Liver (tissue), 3 donors: ENCODE measurements at regions not wholly inside any gene's neighbourhood (a gene's known extent, or its start where the extent isn't known, plus 50 kb on each side); places are given as distances from the start of the nearest gene placed in this dataset.

Source experiments
- GABPA ChIP-seq, 2 donors: IDR thresholded peaks in 1 of 2; conservative IDR thresholded peaks in 1 of 2; 2 replicates each; pipeline ENCODE4 v1.6.1; 2016; ENCODE audit warnings: antibody characterized with exemption in 2 of 2, mild to moderate bottlenecking in 1 of 2, moderate library complexity in 1 of 2
- HNF4G ChIP-seq: IDR thresholded peaks from 2 replicates; pipeline ENCODE4 v1.6.1; 2016; ENCODE audit warnings: antibody characterized with exemption
- JUND ChIP-seq, 2 donors: IDR thresholded peaks; 2 replicates each; pipeline ENCODE4 v1.6.1; 2016; ENCODE audit warnings: antibody characterized with exemption in 2 of 2
- SP1 ChIP-seq: IDR thresholded peaks from 2 replicates; pipeline ENCODE4 v1.6.1; 2018; ENCODE audit warnings: antibody characterized with exemption, mild to moderate bottlenecking
- TAF1 ChIP-seq: conservative IDR thresholded peaks from 2 replicates; pipeline ENCODE4 v1.6.1; 2016; ENCODE audit warnings: antibody characterized with exemption, mild to moderate bottlenecking
- TF ChIP-seq, protein P1 (sequence below): fragments of 150-350 bp; IDR thresholded peaks from 2 replicates; pipeline ENCODE4 v1.5.1; 2017; ENCODE audit warnings: improper control_type of control experiment, low read depth, low read length; ENCODE audit not compliant: missing input control
- TF ChIP-seq, protein P2 (sequence below): IDR thresholded peaks from 2 replicates; pipeline ENCODE4 v1.6.1; 2016; ENCODE audit warnings: antibody characterized with exemption, mild to moderate bottlenecking
- donor health status: healthy.
- donor health status: healthy.

DNA sequence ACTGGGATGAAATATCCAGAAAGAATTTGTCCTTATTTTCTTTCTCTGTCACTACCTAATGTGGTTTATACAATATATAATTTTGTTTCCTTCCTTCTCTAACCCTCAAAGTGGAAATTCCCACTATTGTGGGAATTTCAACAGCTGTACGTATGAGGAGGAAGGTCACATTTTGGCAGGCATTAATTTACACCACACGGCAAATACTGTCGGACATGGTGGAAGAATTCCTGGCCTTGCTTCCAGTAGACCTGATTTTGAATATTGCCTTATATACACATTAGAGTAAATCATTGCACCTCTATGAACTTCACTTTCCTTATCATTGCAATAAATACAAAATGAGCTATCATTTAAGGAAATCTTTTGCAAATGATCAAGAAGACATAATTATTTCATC is 358.1 kb upstream of the ETAA1 start:
- TF ChIP-seq, protein P1, sequence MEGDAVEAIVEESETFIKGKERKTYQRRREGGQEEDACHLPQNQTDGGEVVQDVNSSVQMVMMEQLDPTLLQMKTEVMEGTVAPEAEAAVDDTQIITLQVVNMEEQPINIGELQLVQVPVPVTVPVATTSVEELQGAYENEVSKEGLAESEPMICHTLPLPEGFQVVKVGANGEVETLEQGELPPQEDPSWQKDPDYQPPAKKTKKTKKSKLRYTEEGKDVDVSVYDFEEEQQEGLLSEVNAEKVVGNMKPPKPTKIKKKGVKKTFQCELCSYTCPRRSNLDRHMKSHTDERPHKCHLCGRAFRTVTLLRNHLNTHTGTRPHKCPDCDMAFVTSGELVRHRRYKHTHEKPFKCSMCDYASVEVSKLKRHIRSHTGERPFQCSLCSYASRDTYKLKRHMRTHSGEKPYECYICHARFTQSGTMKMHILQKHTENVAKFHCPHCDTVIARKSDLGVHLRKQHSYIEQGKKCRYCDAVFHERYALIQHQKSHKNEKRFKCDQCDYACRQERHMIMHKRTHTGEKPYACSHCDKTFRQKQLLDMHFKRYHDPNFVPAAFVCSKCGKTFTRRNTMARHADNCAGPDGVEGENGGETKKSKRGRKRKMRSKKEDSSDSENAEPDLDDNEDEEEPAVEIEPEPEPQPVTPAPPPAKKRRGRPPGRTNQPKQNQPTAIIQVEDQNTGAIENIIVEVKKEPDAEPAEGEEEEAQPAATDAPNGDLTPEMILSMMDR = no peak
- TF ChIP-seq SP1 (no peak), TAF1 (no peak), JUND (IDR thresholded peaks at IDR 0.05) (no peak), HNF4G (no peak), GABPA (IDR thresholded peaks at IDR 0.05 in 1 of 2, conservative IDR thresholded peaks at IDR 0.05 in 1 of 2) (no peak)
- TF ChIP-seq, protein P2, sequence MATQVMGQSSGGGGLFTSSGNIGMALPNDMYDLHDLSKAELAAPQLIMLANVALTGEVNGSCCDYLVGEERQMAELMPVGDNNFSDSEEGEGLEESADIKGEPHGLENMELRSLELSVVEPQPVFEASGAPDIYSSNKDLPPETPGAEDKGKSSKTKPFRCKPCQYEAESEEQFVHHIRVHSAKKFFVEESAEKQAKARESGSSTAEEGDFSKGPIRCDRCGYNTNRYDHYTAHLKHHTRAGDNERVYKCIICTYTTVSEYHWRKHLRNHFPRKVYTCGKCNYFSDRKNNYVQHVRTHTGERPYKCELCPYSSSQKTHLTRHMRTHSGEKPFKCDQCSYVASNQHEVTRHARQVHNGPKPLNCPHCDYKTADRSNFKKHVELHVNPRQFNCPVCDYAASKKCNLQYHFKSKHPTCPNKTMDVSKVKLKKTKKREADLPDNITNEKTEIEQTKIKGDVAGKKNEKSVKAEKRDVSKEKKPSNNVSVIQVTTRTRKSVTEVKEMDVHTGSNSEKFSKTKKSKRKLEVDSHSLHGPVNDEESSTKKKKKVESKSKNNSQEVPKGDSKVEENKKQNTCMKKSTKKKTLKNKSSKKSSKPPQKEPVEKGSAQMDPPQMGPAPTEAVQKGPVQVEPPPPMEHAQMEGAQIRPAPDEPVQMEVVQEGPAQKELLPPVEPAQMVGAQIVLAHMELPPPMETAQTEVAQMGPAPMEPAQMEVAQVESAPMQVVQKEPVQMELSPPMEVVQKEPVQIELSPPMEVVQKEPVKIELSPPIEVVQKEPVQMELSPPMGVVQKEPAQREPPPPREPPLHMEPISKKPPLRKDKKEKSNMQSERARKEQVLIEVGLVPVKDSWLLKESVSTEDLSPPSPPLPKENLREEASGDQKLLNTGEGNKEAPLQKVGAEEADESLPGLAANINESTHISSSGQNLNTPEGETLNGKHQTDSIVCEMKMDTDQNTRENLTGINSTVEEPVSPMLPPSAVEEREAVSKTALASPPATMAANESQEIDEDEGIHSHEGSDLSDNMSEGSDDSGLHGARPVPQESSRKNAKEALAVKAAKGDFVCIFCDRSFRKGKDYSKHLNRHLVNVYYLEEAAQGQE = no peak
